Panc1 (cell line): ENCODE measurements at regions not wholly inside any gene's neighbourhood (a gene's known extent, or its start where the extent isn't known, plus 50 kb on each side); places are given as distances from the start of the nearest gene placed in this dataset.
"Not testable (repeated sequence)": the region's sequence is repeated elsewhere in the genome, so short reads cannot be mapped to it uniquely, and the experiment has no call there.

ENCODE experiments used
- CTCF ChIP-seq: fragments of 450-650 bp; IDR thresholded peaks from 2 replicates; pipeline ENCODE4 v1.5.1; 2017; ENCODE audit warnings: mild to moderate bottlenecking
- REST ChIP-seq, 2 experiments: IDR thresholded peaks; 2 replicates each; pipeline ENCODE4 v1.6.1; 2011 to 2012; ENCODE audit warnings: low read depth in 2 of 2, control low read depth in 1 of 2, low read length in 1 of 2, mild to moderate bottlenecking in 1 of 2, moderate library complexity in 1 of 2; ENCODE audit not compliant: insufficient read depth in 1 of 2

- TF ChIP-seq CTCF; REST (IDR thresholded peaks at IDR 0.05; ENCODE audit: insufficient read depth in 1 of 2, low read depth in 2 of 2, low read length in 1 of 2): not testable (repeated sequence)
Measured at GRCh38 chr21:9747870-9748269, 773.5 kb upstream of the TPTE start.
